ENCODE measurements at regions not wholly inside any gene's neighbourhood (a gene's known extent, or its start where the extent isn't known, plus 50 kb on each side); places are given as distances from the start of the nearest gene placed in this dataset.
"Not testable (repeated sequence)": the region's sequence is repeated elsewhere in the genome, so short reads cannot be mapped to it uniquely, and the experiment has no call there.

GRCh38 chr1:228887960-228888359 lies 152.7 kb downstream of the RHOU start:
- no peak for DNase-seq (ENCODE audit: low read depth in 4 of 4, low spot score in 3 of 4)

DNA sequence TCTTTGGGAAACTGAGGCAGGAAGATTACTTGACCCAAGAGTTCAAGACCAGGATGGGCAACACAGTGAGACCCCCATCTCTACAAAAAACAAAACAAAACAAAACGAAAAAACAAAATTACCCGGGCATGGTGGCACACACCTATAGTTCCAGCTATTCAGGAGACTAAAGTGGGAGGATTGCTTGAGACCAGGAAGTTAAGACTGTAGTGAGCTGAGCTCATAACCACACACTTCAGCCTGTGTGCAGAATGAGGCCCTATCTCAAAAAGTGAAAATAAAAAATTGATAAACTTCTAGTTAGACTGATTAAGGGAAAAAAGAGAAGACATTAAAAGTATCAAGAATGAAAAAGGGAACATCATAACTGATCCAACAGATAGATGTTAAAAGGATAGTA lies 154.0 kb downstream of the RHOU start:
- DNase-seq (ENCODE audit: low read depth in 4 of 4, low spot score in 3 of 4), result no peak

DNA sequence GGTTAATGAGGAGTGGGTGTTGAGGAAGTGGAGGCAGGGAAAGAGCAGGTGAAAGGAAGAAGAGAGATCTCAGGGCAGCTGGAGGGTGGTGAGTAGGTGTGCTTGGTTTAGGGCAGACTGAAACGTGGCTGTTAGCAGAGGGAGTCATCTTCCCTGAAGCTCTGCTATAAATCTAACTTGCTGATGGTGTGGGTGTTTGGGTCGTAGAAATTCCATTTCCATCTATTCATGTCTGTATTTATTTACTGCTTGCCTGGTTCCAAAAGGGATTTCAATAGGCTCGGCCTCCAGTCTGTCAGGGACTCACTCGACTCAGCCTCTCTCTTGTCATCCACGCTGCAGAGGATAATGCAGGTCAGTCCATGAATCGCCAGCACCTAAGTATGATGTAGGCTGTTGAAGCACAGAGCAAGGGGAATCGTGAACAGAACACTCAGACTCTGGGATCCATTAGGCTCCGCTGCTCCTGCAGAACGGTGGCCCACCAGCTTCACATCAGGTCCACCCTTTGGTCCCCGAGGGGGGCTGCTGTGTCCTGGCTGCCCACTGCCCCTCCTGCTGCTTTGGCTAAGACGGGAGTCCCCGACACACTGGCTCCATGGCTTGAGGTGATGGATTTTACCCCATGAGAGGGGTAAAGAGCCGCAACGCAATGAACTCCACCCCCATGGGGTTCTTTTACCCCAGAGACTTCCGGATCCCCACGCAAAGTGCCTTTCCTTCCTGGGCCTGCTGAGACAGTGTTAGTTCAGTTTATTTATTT lies 156.2 kb downstream of the RHOU start:
- DNase-seq (ENCODE audit: low read depth in 4 of 4, low spot score in 3 of 4), result no peak

GRCh38 chr1:228892200-228892599 lies 156.9 kb downstream of the RHOU start:
- not testable (repeated sequence) for DNase-seq (ENCODE audit: low read depth in 4 of 4, low spot score in 3 of 4)

DNA sequence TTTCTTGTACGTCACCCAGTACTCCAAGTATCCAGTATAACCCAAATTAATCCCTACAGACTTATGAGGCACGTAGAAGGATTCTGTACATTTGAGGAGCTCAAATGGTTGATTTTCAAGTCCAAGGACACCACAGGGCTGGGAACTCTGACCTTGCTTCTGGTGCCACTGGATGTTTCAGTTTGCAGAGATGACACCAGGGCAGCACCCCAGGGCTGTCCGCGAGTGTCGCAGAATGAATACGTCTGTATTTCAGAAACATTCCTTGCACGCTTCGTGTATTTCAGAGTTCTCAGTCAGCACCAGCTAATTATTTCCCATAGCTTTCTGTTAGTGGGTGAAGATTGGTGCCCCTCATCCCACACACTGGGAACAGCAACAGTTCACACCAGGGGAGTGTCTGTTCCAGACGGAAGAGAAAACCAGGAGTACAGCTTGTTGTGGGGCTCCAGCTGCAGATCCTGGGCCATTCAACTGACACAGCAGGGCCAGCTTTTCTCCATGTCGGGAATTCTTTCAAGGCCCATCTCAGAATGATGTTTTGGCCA lies 159.2 kb downstream of the RHOU start:
- no peak for DNase-seq (ENCODE audit: low read depth in 4 of 4, low spot score in 3 of 4)

DNA sequence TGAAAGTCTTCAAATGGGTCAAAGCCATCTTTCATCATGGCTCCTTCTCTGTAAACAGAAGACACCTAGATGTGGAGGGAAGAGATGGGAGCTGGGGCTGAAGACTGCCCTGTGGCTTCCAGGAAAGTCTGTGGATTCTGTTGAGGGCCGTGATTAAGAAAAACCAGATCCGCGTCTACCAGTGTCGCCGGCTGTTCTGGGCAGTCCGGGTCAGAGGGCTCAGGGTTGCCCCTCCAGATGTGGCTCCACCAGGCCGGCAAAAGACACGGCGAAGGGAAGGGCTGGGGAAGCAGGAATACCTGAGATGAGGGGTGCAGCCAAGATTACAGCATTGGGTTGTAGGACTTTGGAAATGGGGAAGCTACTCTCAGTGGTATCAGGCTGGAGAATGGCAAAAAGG lies 162.6 kb downstream of the RHOU start:
- DNase-seq (ENCODE audit: low read depth in 4 of 4, low spot score in 3 of 4), result no peak

DNA sequence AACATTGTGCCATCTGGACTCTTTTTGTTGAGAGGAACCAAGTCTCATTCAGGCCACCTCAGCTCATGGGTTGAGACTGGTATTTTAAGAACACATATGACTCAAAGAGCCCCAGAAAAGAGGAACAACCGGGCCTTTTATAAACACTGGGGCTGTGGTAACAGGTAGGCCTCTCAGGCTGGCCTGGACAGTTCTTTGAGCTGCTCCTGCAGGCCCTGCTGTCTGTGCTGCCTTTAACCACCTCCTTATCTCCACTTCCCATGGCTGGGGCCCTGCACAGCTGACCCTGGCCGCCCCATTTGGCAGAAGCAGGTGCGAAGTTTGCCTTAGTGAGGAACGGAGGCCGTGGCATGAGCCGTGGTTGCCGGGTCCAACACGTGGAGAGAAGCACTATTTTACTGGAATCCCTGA lies 163.3 kb downstream of the RHOU start:
- DNase-seq (ENCODE audit: low read depth in 4 of 4, low spot score in 3 of 4), result no peak

DNA sequence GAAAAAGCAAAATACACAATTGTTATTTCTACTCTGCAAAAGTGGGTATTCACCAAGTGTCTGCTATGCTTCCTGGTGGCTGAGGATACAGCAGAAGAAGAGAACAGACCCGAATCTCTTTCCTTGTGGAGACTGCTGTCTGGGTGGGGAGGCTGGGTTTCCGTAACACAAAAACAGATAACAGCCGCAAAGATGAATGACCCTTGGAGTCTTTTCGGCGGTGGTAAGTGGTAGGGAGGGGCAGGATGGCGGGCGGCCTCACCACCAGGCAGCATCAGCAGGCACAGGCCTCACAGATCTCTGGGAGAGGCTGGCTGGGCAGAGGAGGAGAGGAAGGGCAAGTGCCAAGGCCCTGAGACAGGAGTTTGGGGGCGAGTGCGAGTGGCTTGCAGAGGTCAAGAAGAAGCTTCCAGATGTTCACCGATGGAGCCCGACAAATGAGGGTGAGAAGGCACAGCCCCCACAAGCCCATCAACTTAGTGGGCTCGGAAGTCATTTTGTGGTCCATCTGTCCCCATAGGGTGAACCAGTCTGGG lies 164.2 kb downstream of the RHOU start:
- DNase-seq (ENCODE audit: low read depth in 4 of 4, low spot score in 3 of 4), result no peak

DNA sequence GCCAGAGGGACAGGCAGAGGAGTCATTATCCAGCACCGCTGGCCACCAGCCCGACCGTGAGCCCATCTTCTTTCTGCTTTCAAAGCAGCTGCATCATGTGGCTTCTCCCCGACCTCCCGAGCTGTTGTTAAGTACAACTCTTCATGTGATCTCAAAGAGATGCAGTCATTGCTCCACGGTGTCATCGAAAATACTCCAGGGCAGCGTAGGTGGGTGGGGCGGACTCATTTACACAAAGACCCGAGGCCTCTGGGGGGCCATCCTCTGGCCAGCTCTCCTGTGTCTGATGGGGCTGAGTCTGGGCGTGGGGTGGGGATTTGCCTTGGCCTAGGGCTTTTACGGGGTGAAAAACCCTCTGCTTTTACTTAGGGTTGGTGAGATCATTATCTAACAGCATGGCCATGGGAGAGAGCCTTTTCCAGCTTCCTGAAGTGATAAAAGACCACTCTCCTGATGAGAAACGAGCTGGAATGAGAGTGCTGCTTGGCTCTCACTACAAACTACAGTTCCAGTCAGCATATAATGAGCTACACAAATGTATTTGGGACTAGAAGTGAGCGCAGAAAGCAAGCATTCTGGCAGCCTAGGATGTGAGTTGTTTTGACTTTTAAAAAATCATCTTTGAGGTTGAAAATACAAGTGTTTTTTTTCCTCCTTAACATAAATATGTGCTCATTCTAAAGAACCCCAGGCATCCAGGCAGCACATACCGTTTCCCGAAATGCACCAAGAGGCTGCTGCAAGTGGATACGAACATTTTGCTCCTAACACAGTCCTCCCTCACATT lies 165.0 kb downstream of the RHOU start:
- DNase-seq (ENCODE audit: low read depth in 4 of 4, low spot score in 3 of 4), result no peak

GRCh38 chr1:228900886-228901392 lies 165.7 kb downstream of the RHOU start:
- DNase-seq (ENCODE audit: low read depth in 4 of 4, low spot score in 3 of 4), result no peak

DNA sequence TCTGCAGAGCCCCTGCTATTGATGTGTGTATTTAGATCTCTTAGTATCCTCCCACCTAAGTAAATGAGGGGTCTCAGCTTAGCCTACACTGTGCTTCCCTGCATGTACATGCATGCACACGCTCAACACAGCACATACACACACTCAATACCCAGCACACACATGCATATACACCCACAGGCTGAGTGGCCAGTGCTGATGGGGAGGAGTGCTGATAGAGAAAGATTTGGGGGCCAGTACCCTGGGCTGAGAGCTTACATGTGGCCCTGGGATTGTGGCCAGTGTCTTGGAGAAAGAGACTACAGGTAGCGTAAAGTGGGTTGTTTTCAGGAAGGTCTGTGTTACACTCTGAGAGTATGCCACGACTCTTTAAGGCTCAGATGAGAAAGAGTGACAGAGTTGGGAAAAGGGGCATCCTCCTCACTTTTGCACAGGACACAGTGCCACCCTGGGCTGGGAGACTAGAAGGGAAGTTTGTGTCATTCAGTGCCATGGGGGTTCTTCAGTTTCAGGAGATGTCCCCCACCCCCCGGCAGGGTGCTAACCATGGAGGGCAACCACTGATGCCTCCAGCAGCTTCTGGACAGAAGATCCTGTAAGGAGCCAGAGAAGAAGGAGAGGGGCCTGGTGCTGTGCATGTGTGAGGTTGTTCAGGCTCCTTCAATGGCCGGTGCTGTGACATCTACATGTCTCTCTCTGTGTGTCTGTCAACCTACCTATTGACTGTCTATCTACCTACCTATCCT lies 166.8 kb downstream of the RHOU start:
- DNase-seq (ENCODE audit: low read depth in 4 of 4, low spot score in 3 of 4), result no peak

DNA sequence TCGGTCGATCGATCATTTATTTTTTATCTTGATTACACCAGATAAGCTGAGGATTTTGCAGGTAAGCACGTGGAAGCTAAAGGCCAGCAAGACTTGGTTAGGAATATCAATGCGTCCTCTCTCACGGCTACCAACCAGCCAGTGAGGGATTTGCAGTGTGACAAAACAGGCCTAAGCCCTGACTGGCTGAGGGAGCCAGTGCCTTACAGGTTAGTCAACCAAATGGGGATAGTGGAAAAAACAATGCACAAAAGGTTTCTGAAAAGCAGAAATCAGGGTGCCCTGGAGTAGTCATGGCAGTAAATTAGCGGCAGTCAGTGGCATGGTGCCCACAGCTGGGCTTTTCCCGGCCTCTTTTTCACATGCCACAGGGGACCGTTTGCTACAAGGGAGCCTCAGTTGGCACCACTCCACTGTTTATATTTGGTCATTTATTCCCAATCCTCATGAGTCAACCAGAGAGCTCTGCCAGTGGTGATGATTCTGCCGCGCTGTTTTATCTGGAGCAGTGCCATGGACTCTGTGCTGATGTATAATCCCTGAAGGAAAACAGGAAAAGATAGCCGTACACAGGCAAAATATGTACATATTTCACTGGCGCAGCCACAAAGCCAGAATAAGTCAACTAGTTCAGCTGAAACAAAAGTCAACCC lies 167.6 kb downstream of the RHOU start:
- DNase-seq (ENCODE audit: low read depth in 4 of 4, low spot score in 3 of 4), result no peak

DNA sequence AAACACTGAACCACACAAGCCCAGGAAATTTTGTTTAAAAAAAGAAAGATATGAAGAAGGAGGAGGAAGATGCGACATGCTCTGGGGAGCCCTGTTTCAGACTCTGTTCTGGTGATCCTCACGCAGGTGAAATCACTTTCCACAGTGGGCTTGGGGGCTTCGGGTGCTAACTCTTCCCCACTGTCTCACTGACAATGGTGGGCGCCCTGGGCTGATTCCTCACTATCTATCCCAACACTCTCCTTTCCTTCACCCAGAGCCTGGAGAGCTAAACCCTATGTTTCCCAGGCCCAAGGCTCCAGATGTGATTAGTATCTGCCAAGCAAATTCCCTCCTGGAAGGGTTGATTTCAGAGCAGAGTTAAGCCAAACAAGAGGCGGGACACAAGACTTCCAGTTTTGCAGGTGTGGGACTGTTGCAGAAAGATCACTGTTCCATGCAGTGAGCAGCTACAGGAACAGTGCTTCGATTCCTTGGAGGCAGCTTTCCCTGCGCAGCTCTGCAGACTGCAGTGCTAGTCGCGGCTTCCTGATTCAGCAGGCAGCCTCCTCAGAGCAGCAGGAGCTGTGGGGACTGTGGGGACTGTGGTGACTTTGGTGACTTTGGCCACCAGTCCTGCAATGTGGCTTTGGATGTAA lies 168.3 kb downstream of the RHOU start:
- no peak for DNase-seq (ENCODE audit: low read depth in 4 of 4, low spot score in 3 of 4)

GRCh38 chr1:228904222-228904621 lies 168.9 kb downstream of the RHOU start:
- DNase-seq (ENCODE audit: low read depth in 4 of 4, low spot score in 3 of 4), result no peak

GRCh38 chr1:228905701-228906101 lies 170.4 kb downstream of the RHOU start:
- DNase-seq (ENCODE audit: low read depth in 4 of 4, low spot score in 3 of 4), result no peak

- DNase-seq (ENCODE audit: low read depth in 4 of 4, low spot score in 3 of 4), result no peak
Observed at GRCh38 chr1:228906223-228906860, 171.1 kb downstream of the RHOU start.

GRCh38 chr1:228911225-228912210 lies 176.2 kb downstream of the RHOU start:
- no peak for DNase-seq (ENCODE audit: low read depth in 4 of 4, low spot score in 3 of 4)

Data from right renal pelvis (tissue), 4 donors.